ENCODE measurements at regions not wholly inside any gene's neighbourhood (a gene's known extent, or its start where the extent isn't known, plus 50 kb on each side); places are given as distances from the start of the nearest gene placed in this dataset.

DNA sequence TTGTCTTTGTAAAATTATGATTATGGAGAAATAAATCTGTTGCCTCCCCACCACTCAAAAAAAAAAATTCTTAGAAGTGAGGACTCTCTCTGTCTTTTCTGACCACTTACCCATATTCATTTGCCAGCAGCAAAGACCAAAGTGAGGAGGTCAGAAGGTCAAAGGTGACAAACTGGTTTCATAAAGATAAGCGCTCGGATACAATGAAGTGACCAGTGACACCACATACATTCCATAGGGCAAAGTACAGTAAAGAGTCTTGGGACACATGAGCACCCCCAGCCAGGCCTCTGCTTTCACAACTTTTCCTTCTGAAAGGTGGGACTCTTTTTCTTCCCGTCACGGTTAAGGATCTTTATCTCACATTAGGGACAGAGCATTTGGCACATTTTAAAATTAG, 75.9 kb upstream of the TCF4 start:
- no peak for TF ChIP-seq SREBF2 (IDR thresholded peaks at IDR 0.05)
- no peak for TF ChIP-seq HOXA7 (CRISPR knock-in tag; IDR thresholded peaks at IDR 0.05)
- TF ChIP-seq EHMT2 (IDR thresholded peaks at IDR 0.05; ENCODE audit: low read depth) = no peak
- TF ChIP-seq SMC3 (IDR thresholded peaks at IDR 0.05) = no peak
- TF ChIP-seq HDAC2 (IDR thresholded peaks at IDR 0.05) = no peak
- TF ChIP-seq, protein P1, sequence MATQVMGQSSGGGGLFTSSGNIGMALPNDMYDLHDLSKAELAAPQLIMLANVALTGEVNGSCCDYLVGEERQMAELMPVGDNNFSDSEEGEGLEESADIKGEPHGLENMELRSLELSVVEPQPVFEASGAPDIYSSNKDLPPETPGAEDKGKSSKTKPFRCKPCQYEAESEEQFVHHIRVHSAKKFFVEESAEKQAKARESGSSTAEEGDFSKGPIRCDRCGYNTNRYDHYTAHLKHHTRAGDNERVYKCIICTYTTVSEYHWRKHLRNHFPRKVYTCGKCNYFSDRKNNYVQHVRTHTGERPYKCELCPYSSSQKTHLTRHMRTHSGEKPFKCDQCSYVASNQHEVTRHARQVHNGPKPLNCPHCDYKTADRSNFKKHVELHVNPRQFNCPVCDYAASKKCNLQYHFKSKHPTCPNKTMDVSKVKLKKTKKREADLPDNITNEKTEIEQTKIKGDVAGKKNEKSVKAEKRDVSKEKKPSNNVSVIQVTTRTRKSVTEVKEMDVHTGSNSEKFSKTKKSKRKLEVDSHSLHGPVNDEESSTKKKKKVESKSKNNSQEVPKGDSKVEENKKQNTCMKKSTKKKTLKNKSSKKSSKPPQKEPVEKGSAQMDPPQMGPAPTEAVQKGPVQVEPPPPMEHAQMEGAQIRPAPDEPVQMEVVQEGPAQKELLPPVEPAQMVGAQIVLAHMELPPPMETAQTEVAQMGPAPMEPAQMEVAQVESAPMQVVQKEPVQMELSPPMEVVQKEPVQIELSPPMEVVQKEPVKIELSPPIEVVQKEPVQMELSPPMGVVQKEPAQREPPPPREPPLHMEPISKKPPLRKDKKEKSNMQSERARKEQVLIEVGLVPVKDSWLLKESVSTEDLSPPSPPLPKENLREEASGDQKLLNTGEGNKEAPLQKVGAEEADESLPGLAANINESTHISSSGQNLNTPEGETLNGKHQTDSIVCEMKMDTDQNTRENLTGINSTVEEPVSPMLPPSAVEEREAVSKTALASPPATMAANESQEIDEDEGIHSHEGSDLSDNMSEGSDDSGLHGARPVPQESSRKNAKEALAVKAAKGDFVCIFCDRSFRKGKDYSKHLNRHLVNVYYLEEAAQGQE (IDR thresholded peaks at IDR 0.05) = no peak
- TF ChIP-seq FOSB (CRISPR knock-in tag; IDR thresholded peaks at IDR 0.05) = no peak
- Histone ChIP-seq H3K9me3 (no peaks in the 10 kb centered on the region), H3K4me1 (no peaks in the 10 kb centered on the region), H3K4me2 (no peak overlapping the region), H3K27ac (no peak overlapping the region), H3K4me3 (no peak overlapping the region)
- ChIA-PET POLR2A (no interaction called here), CTCF (no interaction called here)
- ATAC-seq (no peak), FAIRE-seq (no peak), DNase-seq (ENCODE audit: low read depth in 1 of 2, low spot score in 1 of 2) (no peak)
- whole genome bisulfite sequencing (ENCODE audit: missing lambda C conversion rate) = 90% methylated on average over 4 of the region's 4 CpGs

DNA sequence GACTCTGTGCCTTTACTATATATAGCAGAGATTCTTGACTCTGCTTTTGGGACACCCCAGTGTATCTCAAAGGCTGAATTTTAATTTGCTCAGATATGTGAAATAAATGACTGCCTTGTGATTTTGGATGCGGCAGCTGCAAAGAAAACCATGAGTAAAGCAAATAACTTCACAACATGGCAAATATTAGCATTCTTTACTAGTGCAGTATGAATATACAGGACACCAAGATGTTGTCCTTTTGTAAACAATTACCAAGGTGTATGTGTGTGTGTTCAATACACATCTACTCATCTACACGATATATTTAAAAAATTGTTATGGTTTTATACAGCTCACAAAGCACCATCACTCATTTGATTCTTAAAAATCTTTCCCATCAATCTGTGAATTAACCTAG, 70.6 kb upstream of the TCF4 start:
- Histone ChIP-seq H3K4me1 (no peaks in the 10 kb centered on the region), H3K27ac (no peak overlapping the region), H3K4me2 (no peak overlapping the region), H3K4me3 (no peak overlapping the region), H3K9me3 (no peaks in the 10 kb centered on the region)
- no peak for ATAC-seq
- DNase-seq (ENCODE audit: low read depth in 1 of 2, low spot score in 1 of 2) = no peak
- ChIA-PET CTCF (interaction anchor here (0.6 to 1.1 kb wide), 2 partner anchors 424 to 469 kb away, joined by 3 read pairs; no protein-coding TSS in a partner anchor), POLR2A (no interaction called here)
- WGBS (ENCODE audit: missing lambda C conversion rate) = 20% methylated on average over 2 of the region's 2 CpGs
- no peak for FAIRE-seq
- no peak for TF ChIP-seq TP53 (CRISPR knock-in tag; IDR thresholded peaks at IDR 0.05)
- TF ChIP-seq, protein P2, sequence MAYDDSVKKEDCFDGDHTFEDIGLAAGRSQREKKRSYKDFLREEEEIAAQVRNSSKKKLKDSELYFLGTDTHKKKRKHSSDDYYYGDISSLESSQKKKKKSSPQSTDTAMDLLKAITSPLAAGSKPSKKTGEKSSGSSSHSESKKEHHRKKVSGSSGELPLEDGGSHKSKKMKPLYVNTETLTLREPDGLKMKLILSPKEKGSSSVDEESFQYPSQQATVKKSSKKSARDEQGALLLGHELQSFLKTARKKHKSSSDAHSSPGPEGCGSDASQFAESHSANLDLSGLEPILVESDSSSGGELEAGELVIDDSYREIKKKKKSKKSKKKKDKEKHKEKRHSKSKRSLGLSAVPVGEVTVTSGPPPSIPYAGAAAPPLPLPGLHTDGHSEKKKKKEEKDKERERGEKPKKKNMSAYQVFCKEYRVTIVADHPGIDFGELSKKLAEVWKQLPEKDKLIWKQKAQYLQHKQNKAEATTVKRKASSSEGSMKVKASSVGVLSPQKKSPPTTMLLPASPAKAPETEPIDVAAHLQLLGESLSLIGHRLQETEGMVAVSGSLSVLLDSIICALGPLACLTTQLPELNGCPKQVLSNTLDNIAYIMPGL (CRISPR knock-in tag; IDR thresholded peaks at IDR 0.05; ENCODE audit: borderline replicate concordance) = no peak
- TF ChIP-seq JUN (IDR thresholded peaks at IDR 0.05) = no peak
- TF ChIP-seq BHLHE40 (IDR thresholded peaks at IDR 0.05; ENCODE audit: low read depth, low read length) = no peak
- no peak for TF ChIP-seq SREBF2 (IDR thresholded peaks at IDR 0.05)
- TF ChIP-seq SMC3 (IDR thresholded peaks at IDR 0.05) = no peak
- TF ChIP-seq FOXS1 (CRISPR knock-in tag; IDR thresholded peaks at IDR 0.05) = no peak
- TF ChIP-seq CEBPB (IDR thresholded peaks at IDR 0.05) = no peak
- no peak for TF ChIP-seq MAFK (IDR thresholded peaks at IDR 0.05; ENCODE audit: partially characterized antibody)
- no peak for TF ChIP-seq ZFP36 (IDR thresholded peaks at IDR 0.05; ENCODE audit: borderline replicate concordance, partially characterized antibody)
- TF ChIP-seq CBX8 (IDR thresholded peaks at IDR 0.05) = no peak
- no peak for TF ChIP-seq HDAC2 (IDR thresholded peaks at IDR 0.05)
- TF ChIP-seq TFCP2L1 (CRISPR knock-in tag; IDR thresholded peaks at IDR 0.05) = no peak
- TF ChIP-seq RNF2 (IDR thresholded peaks at IDR 0.05; ENCODE audit: borderline replicate concordance, low read depth) = no peak
- no peak for TF ChIP-seq POLR2A (IDR thresholded peaks at IDR 0.05; ENCODE audit: low read length)

DNA sequence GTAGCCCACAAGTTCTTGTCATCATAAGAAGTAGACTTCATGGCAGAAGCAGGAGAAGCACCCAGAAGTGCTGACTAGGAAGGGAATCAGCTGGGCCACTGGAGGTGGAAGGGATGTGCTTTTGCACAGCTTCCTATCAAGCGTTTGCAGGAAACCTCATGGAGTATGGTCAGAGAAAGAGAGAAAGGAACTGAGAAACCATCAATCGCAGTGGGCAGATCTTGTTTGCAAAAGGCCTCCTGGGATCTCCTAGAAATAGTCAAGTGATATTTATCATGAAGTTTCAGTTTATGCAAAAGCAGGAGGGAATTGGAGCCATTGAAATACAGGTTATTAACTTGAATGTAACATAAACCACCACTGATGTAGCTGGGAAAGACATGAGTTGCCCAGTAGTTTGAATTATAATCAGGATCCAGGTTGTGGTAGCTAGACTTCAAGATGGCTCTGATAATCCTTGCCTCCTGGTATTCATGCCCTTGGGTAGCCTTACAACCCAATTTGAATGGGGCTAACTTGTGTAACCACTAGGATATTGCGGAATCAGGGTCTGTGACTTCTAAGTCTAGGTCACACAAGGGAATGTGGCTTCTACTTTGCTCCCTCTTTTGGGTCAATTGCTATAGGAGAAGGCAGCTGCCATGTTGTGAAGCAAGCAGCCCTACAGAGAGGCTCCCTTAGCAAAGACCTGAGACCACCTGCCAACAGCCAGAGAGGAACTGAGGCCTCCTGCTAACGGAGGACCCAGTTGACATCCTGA, 69.8 kb upstream of the TCF4 start:
- no peak for DNase-seq (ENCODE audit: low read depth in 1 of 2, low spot score in 1 of 2)
- 48% methylated on average over 4 of the region's 4 CpGs for WGBS (ENCODE audit: missing lambda C conversion rate)
- Histone ChIP-seq H3K9me3 (no peaks in the 10 kb centered on the region), H3K4me3 (no peak overlapping the region), H3K4me1 (no peaks in the 10 kb centered on the region), H3K4me2 (no peak overlapping the region), H3K27ac (no peak overlapping the region)
- FAIRE-seq = no peak
- ChIA-PET POLR2A (no interaction called here), CTCF (interaction anchor here (0.6 to 1.1 kb wide), 2 partner anchors 423 to 469 kb away, joined by 3 read pairs; no protein-coding TSS in a partner anchor)
- no peak for ATAC-seq
- no peak for TF ChIP-seq JUNB (IDR thresholded peaks at IDR 0.05)
